SU-DHL-6 (cell line): ENCODE measurements at regions not wholly inside any gene's neighbourhood (a gene's known extent, or its start where the extent isn't known, plus 50 kb on each side); places are given as distances from the start of the nearest gene placed in this dataset.

ENCODE experiments used
- EZH2phosphoT487 ChIP-seq: fragments of 200-600 bp; sonication (generic), shearing (Covaris generic); conservative IDR thresholded peaks from 2 replicates; pipeline ENCODE4 v1.6.1; 2018; ENCODE audit warnings: mild to moderate bottlenecking, antibody characterized with exemption, low read length, moderate library complexity, mixed read lengths
- TF ChIP-seq, protein P1 (sequence below): fragments of 200-600 bp; sonication (generic); IDR thresholded peaks from one replicate; pipeline ENCODE4 v1.5.1; 2017; ENCODE audit warnings: antibody characterized with exemption, mild to moderate bottlenecking, low read length, moderate library complexity; ENCODE audit not compliant: insufficient read depth, poor library complexity, severe bottlenecking

DNA sequence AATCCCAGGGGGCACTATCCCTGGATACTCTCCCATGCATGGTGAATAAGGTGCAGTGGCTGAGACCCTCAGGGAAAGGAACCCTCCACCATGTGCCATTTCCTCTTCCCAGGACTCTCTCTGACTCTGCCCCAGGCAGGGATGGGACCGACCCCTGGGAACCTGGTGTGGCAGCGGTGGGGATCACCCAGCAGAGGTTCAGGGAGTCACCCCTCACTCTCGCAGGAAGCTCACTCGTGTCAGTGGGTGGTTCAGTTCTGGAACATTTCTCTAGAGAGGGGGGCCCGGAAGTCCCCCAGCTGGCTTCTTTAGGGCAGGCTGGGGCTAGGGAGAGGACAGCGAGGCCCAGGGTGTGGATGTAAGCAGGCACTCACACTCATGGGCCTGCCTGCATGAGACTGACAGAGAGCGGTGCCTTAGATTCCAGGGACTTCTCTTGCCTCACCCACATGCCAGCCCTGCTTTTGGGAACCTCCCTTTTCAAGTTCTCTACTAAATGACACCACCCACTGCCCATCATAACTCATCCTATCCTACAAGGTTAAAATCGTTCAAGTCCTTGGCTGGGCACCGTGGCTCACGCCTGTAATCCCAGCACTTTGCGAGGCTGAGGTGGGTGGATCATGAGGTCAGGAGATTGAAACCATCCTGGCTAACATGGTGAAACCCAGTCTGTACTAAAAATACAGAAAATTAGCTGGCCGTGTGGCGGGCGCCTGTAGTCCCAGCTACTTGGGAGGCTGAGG, 109.7 kb upstream of the SDK2 start:
- TF ChIP-seq, protein P1, sequence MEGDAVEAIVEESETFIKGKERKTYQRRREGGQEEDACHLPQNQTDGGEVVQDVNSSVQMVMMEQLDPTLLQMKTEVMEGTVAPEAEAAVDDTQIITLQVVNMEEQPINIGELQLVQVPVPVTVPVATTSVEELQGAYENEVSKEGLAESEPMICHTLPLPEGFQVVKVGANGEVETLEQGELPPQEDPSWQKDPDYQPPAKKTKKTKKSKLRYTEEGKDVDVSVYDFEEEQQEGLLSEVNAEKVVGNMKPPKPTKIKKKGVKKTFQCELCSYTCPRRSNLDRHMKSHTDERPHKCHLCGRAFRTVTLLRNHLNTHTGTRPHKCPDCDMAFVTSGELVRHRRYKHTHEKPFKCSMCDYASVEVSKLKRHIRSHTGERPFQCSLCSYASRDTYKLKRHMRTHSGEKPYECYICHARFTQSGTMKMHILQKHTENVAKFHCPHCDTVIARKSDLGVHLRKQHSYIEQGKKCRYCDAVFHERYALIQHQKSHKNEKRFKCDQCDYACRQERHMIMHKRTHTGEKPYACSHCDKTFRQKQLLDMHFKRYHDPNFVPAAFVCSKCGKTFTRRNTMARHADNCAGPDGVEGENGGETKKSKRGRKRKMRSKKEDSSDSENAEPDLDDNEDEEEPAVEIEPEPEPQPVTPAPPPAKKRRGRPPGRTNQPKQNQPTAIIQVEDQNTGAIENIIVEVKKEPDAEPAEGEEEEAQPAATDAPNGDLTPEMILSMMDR: no peak
- TF ChIP-seq EZH2phosphoT487: no peak
